NB4 (cell line): ENCODE measurements at regions not wholly inside any gene's neighbourhood (a gene's known extent, or its start where the extent isn't known, plus 50 kb on each side); places are given as distances from the start of the nearest gene placed in this dataset.

Experiments
- MAX ChIP-seq: IDR thresholded peaks from 2 replicates; pipeline ENCODE4 v1.6.1; 2011; ENCODE audit warnings: low read depth, low read length
- MYC ChIP-seq: IDR thresholded peaks from 2 replicates; pipeline ENCODE4 v1.6.1; 2011; ENCODE audit warnings: low read depth, low read length
- POLR2A ChIP-seq: IDR thresholded peaks from 2 replicates; pipeline ENCODE4 v1.6.1; 2011; ENCODE audit warnings: mild to moderate bottlenecking; ENCODE audit not compliant: insufficient read length; ENCODE audit errors: extremely low read depth
- TF ChIP-seq, protein P1 (sequence below): IDR thresholded peaks from one replicate; pipeline ENCODE4 v1.5.1; 2012; ENCODE audit warnings: low read depth, low read length

- TF ChIP-seq POLR2A = no peak
- TF ChIP-seq, protein P1, sequence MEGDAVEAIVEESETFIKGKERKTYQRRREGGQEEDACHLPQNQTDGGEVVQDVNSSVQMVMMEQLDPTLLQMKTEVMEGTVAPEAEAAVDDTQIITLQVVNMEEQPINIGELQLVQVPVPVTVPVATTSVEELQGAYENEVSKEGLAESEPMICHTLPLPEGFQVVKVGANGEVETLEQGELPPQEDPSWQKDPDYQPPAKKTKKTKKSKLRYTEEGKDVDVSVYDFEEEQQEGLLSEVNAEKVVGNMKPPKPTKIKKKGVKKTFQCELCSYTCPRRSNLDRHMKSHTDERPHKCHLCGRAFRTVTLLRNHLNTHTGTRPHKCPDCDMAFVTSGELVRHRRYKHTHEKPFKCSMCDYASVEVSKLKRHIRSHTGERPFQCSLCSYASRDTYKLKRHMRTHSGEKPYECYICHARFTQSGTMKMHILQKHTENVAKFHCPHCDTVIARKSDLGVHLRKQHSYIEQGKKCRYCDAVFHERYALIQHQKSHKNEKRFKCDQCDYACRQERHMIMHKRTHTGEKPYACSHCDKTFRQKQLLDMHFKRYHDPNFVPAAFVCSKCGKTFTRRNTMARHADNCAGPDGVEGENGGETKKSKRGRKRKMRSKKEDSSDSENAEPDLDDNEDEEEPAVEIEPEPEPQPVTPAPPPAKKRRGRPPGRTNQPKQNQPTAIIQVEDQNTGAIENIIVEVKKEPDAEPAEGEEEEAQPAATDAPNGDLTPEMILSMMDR = no peak
- no peak for TF ChIP-seq MYC
- no peak for TF ChIP-seq MAX
Observed at GRCh38 chr2:9093324-9093723, 89.8 kb upstream of the MBOAT2 start.
